HEK293 (cell line): ENCODE measurements at regions not wholly inside any gene's neighbourhood (a gene's known extent, or its start where the extent isn't known, plus 50 kb on each side); places are given as distances from the start of the nearest gene placed in this dataset.

Experiments
- CTCF ChIA-PET: fragments of 350-600 bp; formaldehyde crosslinking; extraction: SDS; loops from one replicate; lab custom pipeline; 2021; ENCODE audit warnings: antibody characterized with exemption; lab: Yijun Ruan, JAX
- POLR2A ChIA-PET: fragments of 300-600 bp; formaldehyde crosslinking; extraction: SDS; loops from one replicate; lab custom pipeline; 2020; ENCODE audit warnings: antibody characterized with exemption, inconsistent platforms; lab: Yijun Ruan, JAX
- H3K27ac ChIP-seq: fragments of 200-500 bp; sonication (Bioruptor generic); 2 replicates; pipeline ENCODE4 v1.5.1; 2014; ENCODE audit warnings: low read depth, low read length, control low read depth, inconsistent platforms; ENCODE audit errors: extremely low read depth
- H3K36me3 ChIP-seq, 2 experiments: fragments of 200-500 bp in 1 of 2; sonication (Bioruptor generic) in 1 of 2; 1 replicate in 1 of 2; 2 replicates in 1 of 2; pipeline ENCODE4 v1.5.1; 2014 to 2017; ENCODE audit warnings: inconsistent platforms in 2 of 2, low read length in 2 of 2; ENCODE audit not compliant: control insufficient read depth in 2 of 2, insufficient read depth in 1 of 2
- H3K4me1 ChIP-seq: fragments of 200-500 bp; sonication (Bioruptor generic); 2 replicates; pipeline ENCODE4 v1.5.1; 2014; ENCODE audit warnings: mild to moderate bottlenecking, low read length, inconsistent platforms; ENCODE audit not compliant: control insufficient read depth, insufficient read depth
- H3K4me3 ChIP-seq: 2 replicates; pipeline ENCODE4 v1.5.1; 2011; ENCODE audit warnings: low read depth, mild to moderate bottlenecking, control low read depth, low read length, moderate library complexity
- H3K9me3 ChIP-seq: fragments of 200-500 bp; sonication (Bioruptor generic); 2 replicates; pipeline ENCODE4 v1.5.1; 2014; ENCODE audit warnings: low read depth, low read length, inconsistent platforms; ENCODE audit not compliant: control insufficient read depth, insufficient read depth
- KLF8 ChIP-seq: fragments of 450-650 bp; formaldehyde crosslinking; IDR thresholded peaks from 2 replicates; pipeline ENCODE4 v1.5.1; 2016; ENCODE audit warnings: missing biosample characterization, missing genetic modification characterization
- MYNN ChIP-seq: fragments of 450-650 bp; formaldehyde crosslinking; IDR thresholded peaks from 2 replicates; pipeline ENCODE4 v1.5.1; 2016; ENCODE audit warnings: missing biosample characterization, missing genetic modification characterization, borderline replicate concordance
- RBAK ChIP-seq: fragments of 450-650 bp; formaldehyde crosslinking; IDR thresholded peaks from 2 replicates; pipeline ENCODE4 v1.5.1; 2016; ENCODE audit warnings: missing biosample characterization, missing genetic modification characterization
- ZBTB20 ChIP-seq: fragments of 450-650 bp; formaldehyde crosslinking; IDR thresholded peaks from 2 replicates; pipeline ENCODE4 v1.5.1; 2016; ENCODE audit warnings: missing biosample characterization, missing genetic modification characterization
- ZFP3 ChIP-seq: fragments of 450-650 bp; formaldehyde crosslinking; IDR thresholded peaks from 2 replicates; pipeline ENCODE4 v1.5.1; 2016; ENCODE audit warnings: low read depth, missing biosample characterization, missing genetic modification characterization
- ZIC2 ChIP-seq: fragments of 450-650 bp; formaldehyde crosslinking; IDR thresholded peaks from 2 replicates; pipeline ENCODE4 v1.5.1; 2016; ENCODE audit warnings: missing biosample characterization, missing genetic modification characterization
- ZNF138 ChIP-seq: fragments of 450-650 bp; formaldehyde crosslinking; IDR thresholded peaks from 2 replicates; pipeline ENCODE4 v1.5.1; 2016; ENCODE audit warnings: missing biosample characterization, missing genetic modification characterization, borderline replicate concordance
- ZNF266 ChIP-seq: fragments of 450-650 bp; formaldehyde crosslinking; IDR thresholded peaks from 2 replicates; pipeline ENCODE4 v1.5.1; 2016; ENCODE audit warnings: missing biosample characterization, missing genetic modification characterization, low read depth
- ZNF292 ChIP-seq: fragments of 450-650 bp; formaldehyde crosslinking; IDR thresholded peaks from 2 replicates; pipeline ENCODE4 v1.5.1; 2016; ENCODE audit warnings: low read depth, missing biosample characterization, missing genetic modification characterization, borderline replicate concordance
- ZNF366 ChIP-seq: fragments of 450-650 bp; formaldehyde crosslinking; conservative IDR thresholded peaks from 2 replicates; pipeline ENCODE4 v1.5.1; 2016; ENCODE audit warnings: missing biosample characterization, missing genetic modification characterization
- ZNF510 ChIP-seq: fragments of 450-650 bp; formaldehyde crosslinking; IDR thresholded peaks from 2 replicates; pipeline ENCODE4 v1.5.1; 2018; ENCODE audit warnings: mild to moderate bottlenecking, missing genetic modification characterization, missing biosample characterization; ENCODE audit not compliant: insufficient replicate concordance
- ZNF521 ChIP-seq: fragments of 450-650 bp; formaldehyde crosslinking; IDR thresholded peaks from 2 replicates; pipeline ENCODE4 v1.5.1; 2017; ENCODE audit warnings: missing biosample characterization, mild to moderate bottlenecking, missing genetic modification characterization
- ZNF530 ChIP-seq: fragments of 450-650 bp; formaldehyde crosslinking; IDR thresholded peaks from 2 replicates; pipeline ENCODE4 v1.5.1; 2016; ENCODE audit warnings: low read depth, missing biosample characterization, missing genetic modification characterization
- ZNF544 ChIP-seq: fragments of 450-650 bp; formaldehyde crosslinking; IDR thresholded peaks from 2 replicates; pipeline ENCODE4 v1.5.0; 2017; ENCODE audit warnings: missing biosample characterization, missing genetic modification characterization
- ZNF560 ChIP-seq: fragments of 450-650 bp; formaldehyde crosslinking; IDR thresholded peaks from 2 replicates; pipeline ENCODE4 v1.5.1; 2017; ENCODE audit warnings: missing biosample characterization, missing genetic modification characterization, borderline replicate concordance
- ZNF600 ChIP-seq: fragments of 450-650 bp; formaldehyde crosslinking; IDR thresholded peaks from 2 replicates; pipeline ENCODE4 v1.5.1; 2016; ENCODE audit warnings: missing biosample characterization, missing genetic modification characterization
- ZNF621 ChIP-seq: fragments of 450-650 bp; formaldehyde crosslinking; IDR thresholded peaks from 2 replicates; pipeline ENCODE4 v1.5.1; 2017; ENCODE audit warnings: missing biosample characterization, missing genetic modification characterization
- ZNF624 ChIP-seq: fragments of 450-650 bp; formaldehyde crosslinking; IDR thresholded peaks from 2 replicates; pipeline ENCODE4 v1.5.1; 2017; ENCODE audit warnings: missing biosample characterization, missing genetic modification characterization
- ZNF626 ChIP-seq: fragments of 450-650 bp; sonication (Bioruptor Pico); formaldehyde crosslinking; IDR thresholded peaks from 2 replicates; pipeline ENCODE4 v1.5.1; 2018; ENCODE audit warnings: missing biosample characterization, missing genetic modification characterization, inconsistent platforms
- ZNF654 ChIP-seq: fragments of 450-650 bp; formaldehyde crosslinking; IDR thresholded peaks from 2 replicates; pipeline ENCODE4 v1.5.1; 2016; ENCODE audit warnings: low read depth, missing biosample characterization, missing genetic modification characterization
- ZNF660 ChIP-seq: fragments of 450-650 bp; IDR thresholded peaks from 2 replicates; pipeline ENCODE4 v1.5.1; 2018; ENCODE audit warnings: missing biosample characterization, mild to moderate bottlenecking, missing genetic modification characterization
- ZNF707 ChIP-seq: fragments of 450-650 bp; formaldehyde crosslinking; IDR thresholded peaks from 2 replicates; pipeline ENCODE4 v1.5.1; 2016; ENCODE audit warnings: missing biosample characterization, missing genetic modification characterization
- ZNF76 ChIP-seq: fragments of 450-650 bp; formaldehyde crosslinking; IDR thresholded peaks from 2 replicates; pipeline ENCODE4; 2016; ENCODE audit warnings: low read depth, missing biosample characterization, missing genetic modification characterization, borderline replicate concordance
- ZNF785 ChIP-seq: fragments of 450-650 bp; formaldehyde crosslinking; IDR thresholded peaks from 2 replicates; pipeline ENCODE4 v1.5.1; 2016; ENCODE audit warnings: missing biosample characterization, missing genetic modification characterization
- TF ChIP-seq, protein P1 (sequence below): sonication (generic); formaldehyde crosslinking; IDR thresholded peaks from 2 replicates; pipeline ENCODE4 v1.8.1; 2022; ENCODE audit warnings: mild to moderate bottlenecking, moderate library complexity, missing genetic modification reagents
- TF ChIP-seq, protein P2 (sequence below): fragments of 450-650 bp; formaldehyde crosslinking; IDR thresholded peaks from 2 replicates; pipeline ENCODE4 v1.5.1; 2016; ENCODE audit warnings: missing biosample characterization, missing genetic modification characterization
- TF ChIP-seq, protein P3 (sequence below): fragments of 450-650 bp; formaldehyde crosslinking; IDR thresholded peaks from 2 replicates; pipeline ENCODE4 v1.5.1; 2016; ENCODE audit warnings: missing biosample characterization, missing genetic modification characterization

DNA sequence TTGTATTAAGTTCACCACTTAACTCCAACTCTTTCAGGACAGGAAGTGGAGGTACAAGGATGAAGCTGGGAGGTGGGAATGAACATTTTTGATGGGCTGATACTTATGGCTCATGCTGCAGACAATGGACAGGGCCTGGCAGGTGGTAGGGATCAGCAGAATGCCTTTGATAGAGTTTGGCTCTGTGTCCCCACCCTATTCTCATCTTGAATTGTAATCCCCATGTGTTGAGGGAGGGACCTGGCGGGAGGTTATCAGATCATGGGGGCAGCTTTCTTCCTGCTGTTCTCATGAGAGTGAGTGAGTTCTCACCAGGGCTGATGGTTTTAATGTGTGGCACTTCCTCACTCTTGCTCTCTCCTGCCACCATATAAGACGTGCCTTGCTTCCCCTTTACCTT is 87.3 kb upstream of the PRLR start (continued):
- TF ChIP-seq, protein P1, sequence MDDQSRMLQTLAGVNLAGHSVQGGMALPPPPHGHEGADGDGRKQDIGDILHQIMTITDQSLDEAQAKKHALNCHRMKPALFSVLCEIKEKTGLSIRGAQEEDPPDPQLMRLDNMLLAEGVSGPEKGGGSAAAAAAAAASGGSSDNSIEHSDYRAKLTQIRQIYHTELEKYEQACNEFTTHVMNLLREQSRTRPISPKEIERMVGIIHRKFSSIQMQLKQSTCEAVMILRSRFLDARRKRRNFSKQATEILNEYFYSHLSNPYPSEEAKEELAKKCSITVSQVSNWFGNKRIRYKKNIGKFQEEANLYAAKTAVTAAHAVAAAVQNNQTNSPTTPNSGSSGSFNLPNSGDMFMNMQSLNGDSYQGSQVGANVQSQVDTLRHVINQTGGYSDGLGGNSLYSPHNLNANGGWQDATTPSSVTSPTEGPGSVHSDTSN (CRISPR knock-in tag) = no peak

- Histone ChIP-seq H3K4me3 (no peak overlapping the region), H3K4me1 (peaks cover 15% of the 10 kb centered on the region), H3K27ac (no peak overlapping the region), H3K36me3 (no peaks in the 10 kb centered on the region), H3K9me3 (no peaks in the 10 kb centered on the region)
- TF ChIP-seq ZNF624 (no peak), RBAK (tag by site-specific recombination) (no peak), ZNF654 (tag by site-specific recombination) (no peak), ZBTB20 (tag by site-specific recombination) (no peak), ZNF660 (tag by site-specific recombination) (no peak), ZFP3 (tag by site-specific recombination) (no peak), ZNF521 (tag by site-specific recombination) (no peak), ZNF600 (tag by site-specific recombination) (no peak)
- TF ChIP-seq, protein P2, sequence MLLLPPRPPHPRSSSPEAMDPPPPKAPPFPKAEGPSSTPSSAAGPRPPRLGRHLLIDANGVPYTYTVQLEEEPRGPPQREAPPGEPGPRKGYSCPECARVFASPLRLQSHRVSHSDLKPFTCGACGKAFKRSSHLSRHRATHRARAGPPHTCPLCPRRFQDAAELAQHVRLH = no peak
- ChIA-PET POLR2A (no interaction called here), CTCF (interaction anchor here (0.5 to 0.6 kb wide), 2 partner anchors 48 to 1542 kb away, joined by 3 read pairs; no protein-coding TSS in a partner anchor)
Observed at GRCh38 chr5:35316611-35317274, 86.5 kb upstream of the PRLR start.

GRCh38 chr5:35313291-35313690 is 83.0 kb upstream of the PRLR start:
- Histone ChIP-seq H3K4me3 (no peak overlapping the region), H3K27ac (no peak overlapping the region), H3K36me3 (no peaks in the 10 kb centered on the region), H3K4me1 (peaks cover 3% of the 10 kb centered on the region; the same call in 1 of the 2 replicates), H3K9me3 (no peaks in the 10 kb centered on the region)
- ChIA-PET POLR2A (no interaction called here), CTCF (no interaction called here)
- TF ChIP-seq ZNF707 (tag by site-specific recombination) (no peak), ZNF138 (tag by site-specific recombination) (no peak), ZNF621 (tag by site-specific recombination) (no peak), ZNF544 (no peak), ZNF560 (tag by site-specific recombination) (no peak), ZFP3 (tag by site-specific recombination) (no peak), ZNF366 (tag by site-specific recombination) (no peak), ZNF76 (tag by site-specific recombination) (no peak), ZNF530 (tag by site-specific recombination) (no peak), ZNF785 (tag by site-specific recombination) (no peak), ZIC2 (tag by site-specific recombination) (no peak), ZNF266 (tag by site-specific recombination) (no peak), MYNN (tag by site-specific recombination) (no peak), KLF8 (tag by site-specific recombination) (no peak), ZNF292 (tag by site-specific recombination) (no peak), ZNF626 (tag by site-specific recombination) (no peak), ZNF510 (no peak)
- TF ChIP-seq, protein P3, sequence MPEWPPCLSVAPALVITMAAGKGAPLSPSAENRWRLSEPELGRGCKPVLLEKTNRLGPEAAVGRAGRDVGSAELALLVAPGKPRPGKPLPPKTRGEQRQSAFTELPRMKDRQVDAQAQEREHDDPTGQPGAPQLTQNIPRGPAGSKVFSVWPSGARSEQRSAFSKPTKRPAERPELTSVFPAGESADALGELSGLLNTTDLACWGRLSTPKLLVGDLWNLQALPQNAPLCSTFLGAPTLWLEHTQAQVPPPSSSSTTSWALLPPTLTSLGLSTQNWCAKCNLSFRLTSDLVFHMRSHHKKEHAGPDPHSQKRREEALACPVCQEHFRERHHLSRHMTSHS (tag by site-specific recombination) = no peak
